ENCODE measurements at regions not wholly inside any gene's neighbourhood (a gene's known extent, or its start where the extent isn't known, plus 50 kb on each side); places are given as distances from the start of the nearest gene placed in this dataset.

DNA sequence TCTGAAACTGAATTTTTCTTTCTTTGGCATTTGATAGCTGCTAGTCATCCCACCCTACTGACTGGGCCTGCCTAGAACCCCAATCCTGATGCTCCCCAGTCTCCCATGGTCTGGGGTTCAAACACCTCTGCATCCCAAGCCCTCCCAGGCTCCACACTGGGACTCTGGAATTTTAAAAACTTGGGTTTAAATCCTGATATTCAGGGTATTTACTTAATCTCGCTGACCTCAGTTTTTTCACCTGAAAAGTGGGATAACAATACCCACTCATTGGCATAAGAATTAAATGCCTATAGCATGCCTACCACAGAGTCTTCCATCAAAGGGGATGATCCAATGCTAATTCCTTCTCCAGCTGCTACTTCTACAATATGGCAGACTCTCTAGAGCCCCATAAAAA is 264.4 kb downstream of the NPIPA8 start:
- TF ChIP-seq EZH2phosphoT487 (IDR thresholded peaks at IDR 0.05; ENCODE audit: low read length) (no peak), EZH2 (optimal IDR thresholded peaks at IDR 0.05; ENCODE audit: low read depth, low read length) (no peak)
- TF ChIP-seq, protein P1, sequence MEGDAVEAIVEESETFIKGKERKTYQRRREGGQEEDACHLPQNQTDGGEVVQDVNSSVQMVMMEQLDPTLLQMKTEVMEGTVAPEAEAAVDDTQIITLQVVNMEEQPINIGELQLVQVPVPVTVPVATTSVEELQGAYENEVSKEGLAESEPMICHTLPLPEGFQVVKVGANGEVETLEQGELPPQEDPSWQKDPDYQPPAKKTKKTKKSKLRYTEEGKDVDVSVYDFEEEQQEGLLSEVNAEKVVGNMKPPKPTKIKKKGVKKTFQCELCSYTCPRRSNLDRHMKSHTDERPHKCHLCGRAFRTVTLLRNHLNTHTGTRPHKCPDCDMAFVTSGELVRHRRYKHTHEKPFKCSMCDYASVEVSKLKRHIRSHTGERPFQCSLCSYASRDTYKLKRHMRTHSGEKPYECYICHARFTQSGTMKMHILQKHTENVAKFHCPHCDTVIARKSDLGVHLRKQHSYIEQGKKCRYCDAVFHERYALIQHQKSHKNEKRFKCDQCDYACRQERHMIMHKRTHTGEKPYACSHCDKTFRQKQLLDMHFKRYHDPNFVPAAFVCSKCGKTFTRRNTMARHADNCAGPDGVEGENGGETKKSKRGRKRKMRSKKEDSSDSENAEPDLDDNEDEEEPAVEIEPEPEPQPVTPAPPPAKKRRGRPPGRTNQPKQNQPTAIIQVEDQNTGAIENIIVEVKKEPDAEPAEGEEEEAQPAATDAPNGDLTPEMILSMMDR (IDR thresholded peaks at IDR 0.05; ENCODE audit: low read length) = no peak
- Histone ChIP-seq H3K4me2 (ENCODE audit: low read depth, low read length) (no peak overlapping the region), H4K20me1 (ENCODE audit: insufficient read depth, low read length) (no peaks in the 10 kb centered on the region), H3K4me1 (ENCODE audit: low read length) (no peaks in the 10 kb centered on the region), H3K27ac (ENCODE audit: low read length) (no peak overlapping the region), H3K9ac (ENCODE audit: low read length) (no peak overlapping the region), H3K4me3 (ENCODE audit: low read length) (no peak overlapping the region), H3K9me3 (replicated peaks; ENCODE audit: insufficient read depth, low read length) (no peaks in the 10 kb centered on the region), H3K9me2 (replicated peaks; ENCODE audit: insufficient read depth, low read length) (no peaks in the 10 kb centered on the region), H3K36me3 (replicated peaks; ENCODE audit: insufficient read depth, low read length) (no peaks in the 10 kb centered on the region), H2AFZ (ENCODE audit: low read length) (no peak overlapping the region), H3K27me3 (replicated peaks; ENCODE audit: insufficient read depth, low read length) (no peaks in the 10 kb centered on the region), H3F3A (ENCODE audit: insufficient read depth, low read length) (no peaks in the 10 kb centered on the region), H3K79me2 (ENCODE audit: low read length) (no peaks in the 10 kb centered on the region)
- DNase-seq = no peak

DNA sequence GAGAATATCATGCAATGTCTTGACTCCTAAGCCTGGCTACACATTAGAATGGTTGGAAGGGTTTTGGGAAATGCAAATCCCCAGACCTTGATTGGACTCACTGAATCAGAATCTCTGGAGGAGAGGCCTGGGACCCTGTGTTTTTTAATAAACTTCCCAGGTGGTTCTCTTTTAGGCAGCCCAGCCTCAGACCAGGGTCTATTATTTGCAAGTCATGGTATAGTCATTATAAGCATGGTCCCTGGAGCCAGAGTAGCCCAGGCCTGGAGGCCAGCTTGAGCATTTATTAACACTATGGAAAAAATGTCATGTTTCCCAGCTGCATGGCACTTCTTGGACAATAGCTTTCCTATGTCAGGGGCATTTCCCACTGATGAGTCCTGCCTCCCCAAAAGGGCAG is 266.9 kb downstream of the NPIPA8 start:
- no peak overlapping the region for H3K9ac ChIP-seq (ENCODE audit: low read length)
- no peak overlapping the region for H3K4me3 ChIP-seq (ENCODE audit: low read length)
- H3F3A ChIP-seq (ENCODE audit: insufficient read depth, low read length) = no peaks in the 10 kb centered on the region
- no peaks in the 10 kb centered on the region for H3K9me3 ChIP-seq (replicated peaks; ENCODE audit: insufficient read depth, low read length)
- no peak overlapping the region for H3K27ac ChIP-seq (ENCODE audit: low read length)
- TF ChIP-seq EZH2phosphoT487 (IDR thresholded peaks at IDR 0.05; ENCODE audit: low read length) = no peak
- TF ChIP-seq, protein P1 (IDR thresholded peaks at IDR 0.05; ENCODE audit: low read length) = no peak
- no peak for TF ChIP-seq EZH2 (optimal IDR thresholded peaks at IDR 0.05; ENCODE audit: low read depth, low read length)
- DNase-seq = no peak
- no peaks in the 10 kb centered on the region for H4K20me1 ChIP-seq (ENCODE audit: insufficient read depth, low read length)
- no peaks in the 10 kb centered on the region for H3K9me2 ChIP-seq (replicated peaks; ENCODE audit: insufficient read depth, low read length)
- no peaks in the 10 kb centered on the region for H3K4me1 ChIP-seq (ENCODE audit: low read length)
- H3K79me2 ChIP-seq (ENCODE audit: low read length) = no peaks in the 10 kb centered on the region
- no peaks in the 10 kb centered on the region for H3K27me3 ChIP-seq (replicated peaks; ENCODE audit: insufficient read depth, low read length)
- H3K4me2 ChIP-seq (ENCODE audit: low read depth, low read length) = no peak overlapping the region
- H3K36me3 ChIP-seq (replicated peaks; ENCODE audit: insufficient read depth, low read length) = no peaks in the 10 kb centered on the region
- no peak overlapping the region for H2AFZ ChIP-seq (ENCODE audit: low read length)

- Histone ChIP-seq H3K4me2 (ENCODE audit: low read depth, low read length) (no peak overlapping the region), H3K27ac (ENCODE audit: low read length) (no peak overlapping the region), H3K4me3 (ENCODE audit: low read length) (no peak overlapping the region), H3K9ac (ENCODE audit: low read length) (no peak overlapping the region), H3F3A (ENCODE audit: insufficient read depth, low read length) (no peaks in the 10 kb centered on the region), H4K20me1 (ENCODE audit: insufficient read depth, low read length) (no peaks in the 10 kb centered on the region), H2AFZ (ENCODE audit: low read length) (no peak overlapping the region), H3K27me3 (replicated peaks; ENCODE audit: insufficient read depth, low read length) (no peaks in the 10 kb centered on the region), H3K36me3 (replicated peaks; ENCODE audit: insufficient read depth, low read length) (no peaks in the 10 kb centered on the region), H3K79me2 (ENCODE audit: low read length) (no peaks in the 10 kb centered on the region), H3K4me1 (ENCODE audit: low read length) (no peaks in the 10 kb centered on the region), H3K9me3 (replicated peaks; ENCODE audit: insufficient read depth, low read length) (no peaks in the 10 kb centered on the region), H3K9me2 (replicated peaks; ENCODE audit: insufficient read depth, low read length) (no peaks in the 10 kb centered on the region)
- TF ChIP-seq EZH2phosphoT487 (IDR thresholded peaks at IDR 0.05; ENCODE audit: low read length) (no peak), EZH2 (optimal IDR thresholded peaks at IDR 0.05; ENCODE audit: low read depth, low read length) (no peak)
- TF ChIP-seq, protein P1 (IDR thresholded peaks at IDR 0.05; ENCODE audit: low read length) = no peak
- no peak for DNase-seq
Observed at GRCh38 chr16:18068477-18068876, 268.1 kb downstream of the NPIPA8 start.

All from MM.1S (cell line).